ENCODE measurements at regions not wholly inside any gene's neighbourhood (a gene's known extent, or its start where the extent isn't known, plus 50 kb on each side); places are given as distances from the start of the nearest gene placed in this dataset.
A peak's percentile ranks its signal among the peaks of the same experiment; 100 is the strongest.

DNA sequence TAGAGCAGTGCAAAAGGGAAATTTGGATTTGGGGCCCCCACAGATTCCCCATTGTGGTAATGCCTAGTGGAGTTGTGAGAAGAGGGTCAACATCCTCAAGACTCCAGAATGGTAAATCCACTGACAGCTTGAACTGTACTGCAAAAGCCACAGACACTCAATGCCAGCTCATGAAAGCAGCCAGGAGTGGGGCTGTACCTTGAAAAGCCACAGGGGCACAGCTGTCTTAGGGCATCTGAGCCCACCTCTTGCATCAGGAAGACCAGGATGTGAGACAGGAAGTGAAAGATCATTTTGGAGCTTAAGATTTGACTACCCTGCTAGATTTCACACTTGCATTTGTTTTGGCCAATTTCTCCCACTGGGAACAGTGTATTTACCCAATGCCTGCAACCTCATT, 1548.9 kb upstream of the PCDH20 start:
- TF ChIP-seq, protein P1, sequence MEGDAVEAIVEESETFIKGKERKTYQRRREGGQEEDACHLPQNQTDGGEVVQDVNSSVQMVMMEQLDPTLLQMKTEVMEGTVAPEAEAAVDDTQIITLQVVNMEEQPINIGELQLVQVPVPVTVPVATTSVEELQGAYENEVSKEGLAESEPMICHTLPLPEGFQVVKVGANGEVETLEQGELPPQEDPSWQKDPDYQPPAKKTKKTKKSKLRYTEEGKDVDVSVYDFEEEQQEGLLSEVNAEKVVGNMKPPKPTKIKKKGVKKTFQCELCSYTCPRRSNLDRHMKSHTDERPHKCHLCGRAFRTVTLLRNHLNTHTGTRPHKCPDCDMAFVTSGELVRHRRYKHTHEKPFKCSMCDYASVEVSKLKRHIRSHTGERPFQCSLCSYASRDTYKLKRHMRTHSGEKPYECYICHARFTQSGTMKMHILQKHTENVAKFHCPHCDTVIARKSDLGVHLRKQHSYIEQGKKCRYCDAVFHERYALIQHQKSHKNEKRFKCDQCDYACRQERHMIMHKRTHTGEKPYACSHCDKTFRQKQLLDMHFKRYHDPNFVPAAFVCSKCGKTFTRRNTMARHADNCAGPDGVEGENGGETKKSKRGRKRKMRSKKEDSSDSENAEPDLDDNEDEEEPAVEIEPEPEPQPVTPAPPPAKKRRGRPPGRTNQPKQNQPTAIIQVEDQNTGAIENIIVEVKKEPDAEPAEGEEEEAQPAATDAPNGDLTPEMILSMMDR (IDR thresholded peaks at IDR 0.05), result no peak
- DNase-seq (no peak), FAIRE-seq (no peak), ATAC-seq (no peak)
- Histone ChIP-seq H3K27ac (no peak overlapping the region), H3K4me3 (no peak overlapping the region), H3K4me1 (no peaks in the 10 kb centered on the region), H3K27me3 (no peaks in the 10 kb centered on the region), H3K36me3 (no peaks in the 10 kb centered on the region), H3K9me3 (no peaks in the 10 kb centered on the region)
- intact Hi-C loops (cut with DNase I), result no loop called here

- Histone ChIP-seq H3K27ac (no peak overlapping the region), H3K4me3 (no peak overlapping the region), H3K27me3 (no peaks in the 10 kb centered on the region), H3K9me3 (no peaks in the 10 kb centered on the region), H3K36me3 (no peaks in the 10 kb centered on the region), H3K4me1 (no peaks in the 10 kb centered on the region)
- DNase-seq (no peak), ATAC-seq (no peak), FAIRE-seq (no peak)
- intact Hi-C loops (cut with DNase I), result no loop called here
- TF ChIP-seq, protein P1 (IDR thresholded peaks at IDR 0.05), result no peak
- 36 to 63% methylated on average over 3 of the region's 3 CpGs for WGBS, 2 donors
Observed at GRCh38 chr13:62960723-62961122, 1545.1 kb upstream of the PCDH20 start.

DNA sequence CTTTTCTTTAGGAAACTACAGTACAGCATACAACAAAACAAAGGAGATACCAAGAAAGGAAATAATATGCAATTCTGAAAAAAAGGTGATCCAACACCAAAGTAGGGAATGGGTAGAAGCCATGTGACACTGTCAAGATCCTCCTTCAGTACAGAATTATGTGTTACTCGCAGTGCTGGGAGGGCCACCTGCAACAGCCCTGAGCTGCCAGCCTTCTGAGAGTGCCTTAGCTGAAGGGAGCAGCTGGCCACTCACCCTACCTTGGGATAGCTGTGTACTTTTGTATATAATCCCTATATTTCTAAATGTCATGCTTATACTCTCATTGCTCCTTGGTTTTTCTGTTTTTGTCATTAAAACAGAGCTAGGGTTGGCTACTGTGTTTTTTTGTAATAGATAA, 1518.2 kb upstream of the PCDH20 start:
- no peaks in the 10 kb centered on the region for H3K36me3 ChIP-seq
- 46 to 47% methylated on average over 1 of the region's 1 CpG for whole genome bisulfite sequencing, 2 donors
- H3K9me3 ChIP-seq, result no peaks in the 10 kb centered on the region
- intact Hi-C loops (cut with DNase I), result no loop called here
- TF ChIP-seq, protein P1 (IDR thresholded peaks at IDR 0.05), result no peak
- no peak overlapping the region for H3K27ac ChIP-seq
- H3K4me3 ChIP-seq, result no peak overlapping the region
- FAIRE-seq, result no peak
- DNase-seq, result no peak
- no peak for ATAC-seq
- H3K27me3 ChIP-seq, result no peaks in the 10 kb centered on the region
- no peaks in the 10 kb centered on the region for H3K4me1 ChIP-seq

DNA sequence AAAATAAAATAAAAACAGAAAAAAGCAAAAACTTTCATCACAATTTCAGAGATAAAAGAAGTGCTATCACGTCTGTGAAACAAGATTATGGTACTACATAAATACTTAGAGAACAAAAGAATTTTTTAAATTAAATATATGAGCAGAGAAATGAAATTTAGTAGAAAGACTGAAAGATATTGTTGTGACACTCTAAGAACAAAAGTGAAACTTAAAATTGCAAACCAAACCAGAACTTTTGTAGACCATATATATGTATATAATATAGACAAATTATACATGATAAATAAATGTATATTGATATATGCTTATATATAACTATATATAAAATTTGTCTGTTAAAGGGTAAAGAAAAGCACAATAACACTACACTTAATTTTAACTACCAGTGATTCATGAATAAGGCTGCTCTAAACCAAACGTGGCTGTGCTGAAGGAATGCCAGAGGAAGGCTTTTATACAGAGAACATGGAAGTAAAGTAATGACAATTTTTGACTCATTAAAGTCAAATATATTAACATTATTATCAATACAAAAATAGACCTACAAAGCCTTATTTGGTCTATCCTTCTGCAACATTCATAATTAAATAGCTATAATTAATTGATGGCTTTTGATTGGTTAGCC, 1516.7 kb upstream of the PCDH20 start:
- peak; percentile 93 for FAIRE-seq
- ATAC-seq, result no peak
- TF ChIP-seq, protein P1 (IDR thresholded peaks at IDR 0.05), result no peak
- Histone ChIP-seq H3K36me3 (no peaks in the 10 kb centered on the region), H3K4me1 (no peaks in the 10 kb centered on the region), H3K27ac (no peak overlapping the region), H3K4me3 (no peak overlapping the region), H3K27me3 (no peaks in the 10 kb centered on the region), H3K9me3 (no peaks in the 10 kb centered on the region)
- no peak for DNase-seq
- intact Hi-C loops (cut with DNase I), result no loop called here
- WGBS, 2 donors, result 28 to 47% methylated on average over 2 of the region's 2 CpGs

DNA sequence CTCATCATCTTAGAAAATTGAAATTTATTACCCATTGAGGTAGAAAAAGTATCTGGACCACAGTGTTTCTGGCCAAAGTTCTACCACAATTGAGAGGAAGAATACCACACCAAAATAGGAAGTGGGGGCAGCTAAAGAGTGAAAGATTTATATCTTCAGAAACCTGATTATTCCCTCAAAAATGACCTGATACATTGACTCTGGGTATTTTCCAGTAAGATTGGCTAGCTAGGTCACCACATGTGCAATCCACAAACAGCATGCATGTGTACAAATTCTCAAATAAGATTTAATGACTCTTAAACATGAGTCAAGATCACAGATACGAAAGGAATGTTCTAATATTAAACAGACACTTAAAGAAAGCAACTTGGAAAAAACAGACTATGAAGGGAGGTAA, 1516.2 kb upstream of the PCDH20 start:
- Histone ChIP-seq H3K4me3 (no peak overlapping the region), H3K36me3 (no peaks in the 10 kb centered on the region), H3K9me3 (no peaks in the 10 kb centered on the region), H3K27ac (no peak overlapping the region), H3K27me3 (no peaks in the 10 kb centered on the region), H3K4me1 (no peaks in the 10 kb centered on the region)
- intact Hi-C loops (cut with DNase I), result no loop called here
- DNase-seq, result no peak
- FAIRE-seq, result no peak
- no peak for ATAC-seq
- WGBS, 2 donors, result 37 to 39% methylated on average over 1 of the region's 1 CpG
- TF ChIP-seq, protein P1 (IDR thresholded peaks at IDR 0.05), result no peak

Data from pancreas (tissue), 10 donors.